Activated CD8-positive, alpha-beta T cell treated with anti-CD3 and anti-CD28 coated beads for 36 hours (primary cell): ENCODE measurements at regions not wholly inside any gene's neighbourhood (a gene's known extent, or its start where the extent isn't known, plus 50 kb on each side); places are given as distances from the start of the nearest gene placed in this dataset.

Experiments used
- ATAC-seq: fragments of 200-7000 bp; cut with Tn5 transposase; one replicate; pipeline ENCODE4 v1.10.0; 2021; ENCODE audit warnings: mild to moderate bottlenecking, moderate library complexity
- CTCF ChIA-PET: fragments of 350-600 bp; sonication (Branson Sonifier 250); formaldehyde crosslinking; loops from one replicate; lab custom pipeline; 2021; ENCODE audit warnings: antibody characterized with exemption; lab: Charles Lee
- POLR2A ChIA-PET: fragments of 350-600 bp; sonication (Branson Sonifier 250); formaldehyde crosslinking; loops from one replicate; lab custom pipeline; 2021; ENCODE audit warnings: antibody characterized with exemption; lab: Charles Lee
- DNase-seq: peaks from one replicate; pipeline ENCODE4 v3.0.0-alpha.2; 2020
- H3K27ac Mint-ChIP-seq: one replicate; pipeline ENCODE4 v1.8.0; 2021; ENCODE audit warnings: mild to moderate bottlenecking, mixed read lengths
- H3K27me3 Mint-ChIP-seq: one replicate; pipeline ENCODE4 v1.8.0; 2021; ENCODE audit warnings: mixed read lengths
- H3K36me3 Mint-ChIP-seq: one replicate; pipeline ENCODE4 v1.8.0; 2021; ENCODE audit warnings: low read depth, mixed read lengths
- H3K4me1 Mint-ChIP-seq: one replicate; pipeline ENCODE4 v1.8.0; 2021; ENCODE audit warnings: low read depth, mixed read lengths
- H3K4me3 Mint-ChIP-seq: one replicate; pipeline ENCODE4 v1.8.0; 2021; ENCODE audit warnings: mild to moderate bottlenecking, moderate library complexity, mixed read lengths
- H3K9me3 Mint-ChIP-seq: one replicate; pipeline ENCODE4 v1.8.0; 2021; ENCODE audit warnings: mixed read lengths
- intact Hi-C: fragments of 100-400 bp; cut with micrococcal nuclease; formaldehyde crosslinking; loops from one replicate; pipeline ENCODE4 v1.10.0; 2022
- TF ChIP-seq, protein P1 (sequence below): fragments of 200-600 bp; IDR thresholded peaks from one replicate; pipeline ENCODE4 v1.8.0; 2022; ENCODE audit warnings: antibody characterized with exemption, mild to moderate bottlenecking

DNA sequence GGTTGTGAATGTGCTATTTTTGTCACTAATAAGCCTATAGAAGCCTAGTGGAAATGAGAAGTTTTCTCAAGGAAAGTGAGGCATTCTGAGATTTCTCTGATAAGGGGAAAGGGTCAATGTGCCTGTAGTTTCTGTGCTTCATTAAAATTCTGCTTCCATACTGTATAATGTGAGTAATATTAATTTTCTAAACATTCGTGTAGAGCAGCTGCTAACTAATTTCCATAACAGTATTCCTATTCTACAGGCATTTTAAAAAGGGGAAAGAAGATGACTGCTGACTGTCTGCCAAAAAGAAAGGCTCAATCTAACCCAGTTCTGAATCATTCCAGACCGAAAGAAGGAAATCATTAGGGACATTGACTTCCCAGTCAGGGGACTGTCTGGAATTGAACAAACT lies 293.3 kb upstream of the TMPO start:
- POLR2A ChIA-PET = no interaction called here
- intact Hi-C loops = no loop called here
- Mint-ChIP-seq H3K4me1 (no peaks in the 10 kb centered on the region), H3K9me3 (no peaks in the 10 kb centered on the region), H3K27me3 (peaks cover 5% of the 10 kb centered on the region), H3K36me3 (no peaks in the 10 kb centered on the region), H3K4me3 (no peak overlapping the region), H3K27ac (no peak overlapping the region)
- ATAC-seq (no peak), DNase-seq (no peak)
- TF ChIP-seq, protein P1, sequence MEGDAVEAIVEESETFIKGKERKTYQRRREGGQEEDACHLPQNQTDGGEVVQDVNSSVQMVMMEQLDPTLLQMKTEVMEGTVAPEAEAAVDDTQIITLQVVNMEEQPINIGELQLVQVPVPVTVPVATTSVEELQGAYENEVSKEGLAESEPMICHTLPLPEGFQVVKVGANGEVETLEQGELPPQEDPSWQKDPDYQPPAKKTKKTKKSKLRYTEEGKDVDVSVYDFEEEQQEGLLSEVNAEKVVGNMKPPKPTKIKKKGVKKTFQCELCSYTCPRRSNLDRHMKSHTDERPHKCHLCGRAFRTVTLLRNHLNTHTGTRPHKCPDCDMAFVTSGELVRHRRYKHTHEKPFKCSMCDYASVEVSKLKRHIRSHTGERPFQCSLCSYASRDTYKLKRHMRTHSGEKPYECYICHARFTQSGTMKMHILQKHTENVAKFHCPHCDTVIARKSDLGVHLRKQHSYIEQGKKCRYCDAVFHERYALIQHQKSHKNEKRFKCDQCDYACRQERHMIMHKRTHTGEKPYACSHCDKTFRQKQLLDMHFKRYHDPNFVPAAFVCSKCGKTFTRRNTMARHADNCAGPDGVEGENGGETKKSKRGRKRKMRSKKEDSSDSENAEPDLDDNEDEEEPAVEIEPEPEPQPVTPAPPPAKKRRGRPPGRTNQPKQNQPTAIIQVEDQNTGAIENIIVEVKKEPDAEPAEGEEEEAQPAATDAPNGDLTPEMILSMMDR = no peak
- CTCF ChIA-PET = no interaction called here

DNA sequence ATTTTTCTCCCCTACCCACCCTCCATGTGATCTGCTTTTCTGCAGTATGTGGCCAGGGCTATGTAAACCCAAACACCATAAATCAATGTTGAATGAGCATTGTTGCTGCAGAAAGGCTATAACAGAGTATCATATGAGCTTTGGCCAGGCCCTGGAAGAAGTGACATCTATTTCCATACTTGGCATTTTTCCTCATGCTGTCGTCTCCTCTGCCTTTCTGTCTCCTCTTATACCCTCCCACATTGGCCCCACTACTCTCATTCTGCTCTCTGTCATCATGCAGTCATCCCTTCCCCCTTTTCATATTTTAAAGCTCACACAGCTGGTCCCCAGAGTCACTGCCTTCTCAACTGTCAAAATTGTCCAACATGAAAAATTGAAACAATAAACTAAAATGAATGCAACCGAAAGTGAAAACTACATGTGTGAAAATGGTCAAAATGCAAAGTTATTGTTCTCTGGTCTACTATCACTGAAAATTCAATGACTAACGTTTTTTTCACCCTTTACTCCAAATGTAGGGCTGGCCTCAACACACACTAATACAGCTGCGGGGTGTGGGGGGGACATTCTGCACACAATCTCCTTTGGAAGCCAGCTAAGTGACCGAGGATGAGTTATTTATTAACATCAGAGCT lies 290.7 kb upstream of the TMPO start:
- no peaks in the 10 kb centered on the region for H3K4me1 Mint-ChIP-seq
- H3K36me3 Mint-ChIP-seq = no peaks in the 10 kb centered on the region
- H3K27ac Mint-ChIP-seq = no peak overlapping the region
- CTCF ChIA-PET = no interaction called here
- no peak for DNase-seq
- POLR2A ChIA-PET = no interaction called here
- intact Hi-C loops = no loop called here
- no peak overlapping the region for H3K4me3 Mint-ChIP-seq
- H3K27me3 Mint-ChIP-seq = peaks cover 5% of the 10 kb centered on the region
- TF ChIP-seq, protein P1 = no peak
- H3K9me3 Mint-ChIP-seq = no peaks in the 10 kb centered on the region
- ATAC-seq = no peak

DNA sequence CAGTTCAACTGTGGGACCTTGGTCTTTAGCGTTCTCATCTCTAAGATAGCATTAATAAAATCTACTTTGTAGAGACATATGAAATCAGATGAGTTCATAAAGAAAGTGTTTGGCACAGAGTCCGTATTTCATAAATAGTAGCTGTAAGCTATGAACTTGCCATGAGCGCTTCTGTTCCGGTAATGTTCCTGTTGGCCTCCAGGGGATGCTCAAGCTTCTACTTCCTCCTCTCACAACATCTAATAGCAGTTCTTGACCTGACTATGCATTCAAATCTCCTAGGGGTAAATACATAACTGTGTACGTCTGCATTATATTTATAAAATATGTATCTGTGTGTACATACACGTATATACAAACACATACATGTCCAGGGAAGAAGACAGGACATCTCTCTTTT lies 288.2 kb upstream of the TMPO start:
- intact Hi-C loops = no loop called here
- H3K27me3 Mint-ChIP-seq = no peaks in the 10 kb centered on the region
- no peaks in the 10 kb centered on the region for H3K36me3 Mint-ChIP-seq
- no peak overlapping the region for H3K4me3 Mint-ChIP-seq
- no peak overlapping the region for H3K27ac Mint-ChIP-seq
- POLR2A ChIA-PET = no interaction called here
- H3K9me3 Mint-ChIP-seq = no peaks in the 10 kb centered on the region
- ATAC-seq (no peak), DNase-seq (no peak)
- CTCF ChIA-PET = interaction anchor here (0.7 to 1.4 kb wide), 3 partner anchors 12 to 170 kb away, joined by 3 to 5 read pairs (median 4); no protein-coding TSS in a partner anchor
- H3K4me1 Mint-ChIP-seq = no peaks in the 10 kb centered on the region
- TF ChIP-seq, protein P1 = no peak

DNA sequence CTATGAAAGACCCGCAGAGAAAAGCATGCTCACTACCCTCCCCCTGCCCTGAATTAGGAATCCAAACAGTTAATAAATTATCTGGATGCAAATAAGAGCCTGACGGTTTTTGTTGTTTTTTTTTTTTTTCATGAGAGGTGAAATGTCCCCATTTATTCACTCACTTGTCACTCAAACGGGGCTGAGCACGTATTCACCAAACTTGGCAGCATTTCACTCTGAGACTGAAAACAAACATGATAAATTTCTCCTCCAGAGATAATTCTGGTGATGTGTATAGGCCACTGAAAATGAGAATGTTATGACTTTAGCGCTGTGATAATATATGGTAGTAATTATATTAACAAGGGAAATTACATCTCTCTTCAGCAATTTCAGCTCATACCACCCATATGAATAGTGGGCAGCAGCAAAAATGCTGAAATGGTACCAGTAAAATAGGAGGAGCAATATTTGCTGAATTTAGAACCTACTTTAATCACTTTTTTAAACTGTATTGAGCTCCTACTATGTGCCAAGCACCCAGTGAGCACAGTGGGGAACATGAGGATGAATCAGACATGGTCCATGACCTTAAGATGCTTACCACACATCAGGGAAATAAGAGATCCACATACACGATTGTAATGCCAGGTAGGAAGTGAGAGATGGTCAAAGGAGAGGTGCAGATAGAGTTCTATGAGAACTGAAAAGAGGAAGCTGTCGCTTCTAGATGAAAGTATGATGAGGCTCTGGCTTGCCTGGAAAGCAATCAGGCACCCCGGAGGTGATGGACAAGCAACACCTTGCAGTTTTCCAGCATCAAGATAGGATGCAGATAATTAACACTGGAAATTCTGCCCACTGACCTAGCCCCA lies 286.5 kb upstream of the TMPO start:
- ATAC-seq (no peak), DNase-seq (no peak)
- Mint-ChIP-seq H3K27ac (no peak overlapping the region), H3K9me3 (no peaks in the 10 kb centered on the region), H3K4me1 (no peaks in the 10 kb centered on the region), H3K27me3 (no peaks in the 10 kb centered on the region), H3K4me3 (no peak overlapping the region), H3K36me3 (no peaks in the 10 kb centered on the region)
- TF ChIP-seq, protein P1 = no peak
- CTCF ChIA-PET = interaction anchor here (0.9 kb wide), 1 partner anchor 16 kb away, joined by 3 read pairs; no protein-coding TSS in a partner anchor
- POLR2A ChIA-PET = no interaction called here
- intact Hi-C loops = no loop called here

DNA sequence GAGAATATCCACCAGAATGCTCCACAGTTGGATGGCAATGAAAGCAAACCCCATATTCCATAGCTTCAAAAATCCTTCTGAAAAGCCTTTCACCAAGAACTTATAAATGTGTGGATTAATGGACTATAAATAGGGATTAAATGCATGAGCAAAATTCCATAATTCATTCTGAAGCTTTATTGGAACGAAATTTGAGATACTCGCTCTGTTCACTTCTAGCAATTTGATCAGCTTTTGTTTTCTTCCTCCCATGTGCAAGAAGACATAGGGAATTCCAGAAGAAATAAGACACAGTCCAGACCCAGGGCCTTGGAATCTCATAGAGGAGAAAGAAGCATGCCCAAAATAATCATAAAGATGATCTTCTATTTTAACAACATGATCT lies 285.9 kb upstream of the TMPO start:
- intact Hi-C loops = no loop called here
- no peak for DNase-seq
- Mint-ChIP-seq H3K27ac (no peak overlapping the region), H3K27me3 (no peaks in the 10 kb centered on the region), H3K4me1 (no peaks in the 10 kb centered on the region), H3K4me3 (no peak overlapping the region), H3K9me3 (no peaks in the 10 kb centered on the region), H3K36me3 (no peaks in the 10 kb centered on the region)
- POLR2A ChIA-PET = no interaction called here
- CTCF ChIA-PET = interaction anchor here (0.9 kb wide), 1 partner anchor 15 kb away, joined by 3 read pairs; no protein-coding TSS in a partner anchor
- ATAC-seq = no peak
- TF ChIP-seq, protein P1 = no peak
